ENCODE measurements at regions not wholly inside any gene's neighbourhood (a gene's known extent, or its start where the extent isn't known, plus 50 kb on each side); places are given as distances from the start of the nearest gene placed in this dataset.

- Histone ChIP-seq H3K9ac (ENCODE audit: insufficient read depth in 1 of 2, low read depth in 2 of 2, low read length in 2 of 2) (no peak overlapping the region), H3K9me3 (replicated peaks; ENCODE audit: control insufficient read depth, insufficient read depth, low read depth, low read length) (no peaks in the 10 kb centered on the region), H3K4me2 (ENCODE audit: insufficient read depth, low read length) (no peak overlapping the region), H2AFZ (ENCODE audit: low read depth, low read length) (no peak overlapping the region), H4K20me1 (replicated peaks; ENCODE audit: control insufficient read depth, insufficient read depth, low read length) (no peaks in the 10 kb centered on the region), H3K27ac (ENCODE audit: extremely low read depth, low read depth, low read length) (no peak overlapping the region), H3K79me2 (ENCODE audit: control insufficient read depth, insufficient read depth, low read length) (no peaks in the 10 kb centered on the region), H3K36me3 (ENCODE audit: control insufficient read depth, insufficient read depth, low read length) (no peaks in the 10 kb centered on the region), H3K4me3 (no peak overlapping the region), H3K4me1 (replicated peaks in 1 of 2; ENCODE audit: control insufficient read depth in 2 of 2, insufficient read depth in 2 of 2, low read length in 2 of 2) (no peaks in the 10 kb centered on the region), H3K27me3 (ENCODE audit: control insufficient read depth in 2 of 2, insufficient read depth in 2 of 2, low read length in 2 of 2) (peaks cover 0 to 19% of the 10 kb centered on the region in 2 experiments; a peak in 3 of 5 replicates), H3K9me1 (ENCODE audit: control insufficient read depth, insufficient read depth, low read length) (peaks cover 5% of the 10 kb centered on the region)
- ChIA-PET POLR2A (no interaction called here), CTCF (ENCODE audit: low intra/inter-chr PET ratio) (no interaction called here)
- intact Hi-C loops (cut with micrococcal nuclease) = no loop called here
- 0% methylated on average over 8 of the region's 8 CpGs for WGBS (ENCODE audit: insufficient coverage, low coverage, missing lambda C conversion rate)
- no peak for FAIRE-seq
- DNase-seq (ENCODE audit: extremely low read depth in 1 of 4, low spot score in 3 of 4) = no peak
- TF ChIP-seq NFRKB (IDR thresholded peaks at IDR 0.05; ENCODE audit: low read depth) (no peak), MXD1 (CRISPR knock-in tag; IDR thresholded peaks at IDR 0.05; ENCODE audit: borderline replicate concordance, poor library complexity, severe bottlenecking) (no peak), STAT6 (CRISPR knock-in tag; IDR thresholded peaks at IDR 0.05) (no peak), BRF2 (IDR thresholded peaks at IDR 0.05; ENCODE audit: borderline replicate concordance, insufficient read depth, insufficient read length) (no peak), HNRNPUL1 (IDR thresholded peaks at IDR 0.05; ENCODE audit: low read length) (no peak), IFI16 (CRISPR knock-in tag; IDR thresholded peaks at IDR 0.05) (no peak), ESRRB (CRISPR knock-in tag; IDR thresholded peaks at IDR 0.05; ENCODE audit: borderline replicate concordance) (no peak)
- no peak for ATAC-seq
- BruUV-seq (replicated peaks) = no TSS peak
- in situ Hi-C loops (cut with MboI) = no loop called here
Measured at GRCh38 chr5:3345195-3345594, 250.4 kb upstream of the IRX1 start.
